Gastroesophageal sphincter (tissue), 3 donors: ENCODE measurements at regions not wholly inside any gene's neighbourhood (a gene's known extent, or its start where the extent isn't known, plus 50 kb on each side); places are given as distances from the start of the nearest gene placed in this dataset.

ENCODE experiments used
- CTCF ChIP-seq, 4 experiments: fragments of 200-600 bp in 2 of 4; fragments of 450-650 bp in 2 of 4; sonication (generic) in 1 of 4; IDR thresholded peaks; one replicate each; pipeline ENCODE4 v1.5.1; 2017 to 2019; ENCODE audit warnings: antibody characterized with exemption in 4 of 4, mild to moderate bottlenecking in 2 of 4, moderate library complexity in 2 of 4
- POLR2A ChIP-seq, 2 donors: fragments of 450-650 bp; IDR thresholded peaks; one replicate each; pipeline ENCODE4 v1.6.1; 2017; ENCODE audit warnings: antibody characterized with exemption in 2 of 2, mild to moderate bottlenecking in 2 of 2, moderate library complexity in 1 of 2
- POLR2AphosphoS5 ChIP-seq: sonication (generic); formaldehyde crosslinking; IDR thresholded peaks from one replicate; pipeline ENCODE4 v1.6.1; 2017; ENCODE audit warnings: antibody characterized with exemption

- TF ChIP-seq POLR2A (IDR thresholded peaks at IDR 0.05) (no peak), CTCF (IDR thresholded peaks at IDR 0.05) (no peak), POLR2AphosphoS5 (no peak)
Measured at GRCh38 chr17:62901544-62901943, 64.5 kb upstream of the TANC2 start.
